GM23248 (cell line): ENCODE measurements at regions not wholly inside any gene's neighbourhood (a gene's known extent, or its start where the extent isn't known, plus 50 kb on each side); places are given as distances from the start of the nearest gene placed in this dataset.
"Not testable (repeated sequence)": the region's sequence is repeated elsewhere in the genome, so short reads cannot be mapped to it uniquely, and the experiment has no call there.

Source experiments
- DNase-seq: peaks from one replicate; pipeline ENCODE4 v3.0.0-alpha.2; 2015
- H2AFZ ChIP-seq: fragments of 200-600 bp; sonication (generic); 2 replicates; pipeline ENCODE4 v1.6.1; 2016; ENCODE audit warnings: antibody characterized with exemption
- H3F3A ChIP-seq: fragments of 200-600 bp; sonication (generic); 2 replicates; pipeline ENCODE4 v1.6.1; 2016; ENCODE audit warnings: mild to moderate bottlenecking, antibody characterized with exemption, mixed run types; ENCODE audit not compliant: insufficient read depth
- H3K27ac ChIP-seq: fragments of 200-600 bp; sonication (generic); 2 replicates; pipeline ENCODE4 v1.5.1; 2016; ENCODE audit warnings: mild to moderate bottlenecking
- H3K27me3 ChIP-seq: fragments of 200-600 bp; sonication (generic); replicated peaks from 2 replicates; pipeline ENCODE4 v1.6.1; 2016; ENCODE audit warnings: mild to moderate bottlenecking; ENCODE audit not compliant: insufficient read depth
- H3K36me3 ChIP-seq: fragments of 200-600 bp; sonication (generic); 2 replicates; pipeline ENCODE4 v1.6.1; 2016; ENCODE audit warnings: low read depth, mild to moderate bottlenecking
- H3K4me1 ChIP-seq: fragments of 200-600 bp; sonication (generic); 2 replicates; pipeline ENCODE4 v1.6.1; 2016; ENCODE audit warnings: mild to moderate bottlenecking; ENCODE audit not compliant: insufficient read depth
- H3K4me2 ChIP-seq: fragments of 200-600 bp; sonication (generic); one replicate; pipeline ENCODE4 v1.6.1; 2016; ENCODE audit warnings: mild to moderate bottlenecking; ENCODE audit not compliant: unreplicated experiment
- H3K4me3 ChIP-seq: fragments of 200-600 bp; sonication (generic); 2 replicates; pipeline ENCODE4 v1.5.1; 2016; ENCODE audit warnings: mild to moderate bottlenecking
- H3K79me2 ChIP-seq: fragments of 200-600 bp; sonication (generic); 2 replicates; pipeline ENCODE4 v1.6.1; 2016; ENCODE audit warnings: mild to moderate bottlenecking; ENCODE audit not compliant: insufficient read depth
- H3K9ac ChIP-seq: fragments of 200-600 bp; sonication (generic); 2 replicates; pipeline ENCODE4 v1.6.1; 2016; ENCODE audit warnings: mild to moderate bottlenecking
- H3K9me2 ChIP-seq: fragments of 200-600 bp; sonication (generic); 2 replicates; pipeline ENCODE4 v1.6.1; 2016; ENCODE audit warnings: mixed run types, mild to moderate bottlenecking, moderate library complexity; ENCODE audit not compliant: insufficient read depth
- H3K9me3 ChIP-seq: fragments of 200-600 bp; sonication (generic); one replicate; pipeline ENCODE4 v1.6.1; 2017; ENCODE audit warnings: low read depth
- H4K20me1 ChIP-seq: fragments of 200-600 bp; sonication (generic); 2 replicates; pipeline ENCODE4 v1.6.0; 2016; ENCODE audit not compliant: insufficient read depth
- EZH2 ChIP-seq: fragments of 200-600 bp; sonication (generic); IDR thresholded peaks from 2 replicates; pipeline ENCODE4 v1.6.1; 2018; ENCODE audit warnings: antibody characterized with exemption, mild to moderate bottlenecking; ENCODE audit not compliant: insufficient read depth, poor library complexity, severe bottlenecking
- EZH2phosphoT487 ChIP-seq: fragments of 200-600 bp; sonication (generic); IDR thresholded peaks from 2 replicates; pipeline ENCODE4 v1.6.1; 2018; ENCODE audit warnings: antibody characterized with exemption, moderate library complexity, mild to moderate bottlenecking, low read depth; ENCODE audit not compliant: insufficient read depth
- whole genome bisulfite sequencing, 2 experiments: methylation state at CpG; one replicate each; pipeline ENCODE4 v1.1.6; 2015 to 2017; ENCODE audit warnings: low lambda C conversion rate in 2 of 2, low coverage in 1 of 2; ENCODE audit errors: missing lambda C conversion rate in 2 of 2; 5-methylcytosine and 5-hydroxymethylcytosine counted together
- in situ Hi-C: fragments of 300-500 bp; cut with MboI; formaldehyde crosslinking; loops from 2 replicates; pipeline ENCODE4 v1.15.0; 2020

DNA sequence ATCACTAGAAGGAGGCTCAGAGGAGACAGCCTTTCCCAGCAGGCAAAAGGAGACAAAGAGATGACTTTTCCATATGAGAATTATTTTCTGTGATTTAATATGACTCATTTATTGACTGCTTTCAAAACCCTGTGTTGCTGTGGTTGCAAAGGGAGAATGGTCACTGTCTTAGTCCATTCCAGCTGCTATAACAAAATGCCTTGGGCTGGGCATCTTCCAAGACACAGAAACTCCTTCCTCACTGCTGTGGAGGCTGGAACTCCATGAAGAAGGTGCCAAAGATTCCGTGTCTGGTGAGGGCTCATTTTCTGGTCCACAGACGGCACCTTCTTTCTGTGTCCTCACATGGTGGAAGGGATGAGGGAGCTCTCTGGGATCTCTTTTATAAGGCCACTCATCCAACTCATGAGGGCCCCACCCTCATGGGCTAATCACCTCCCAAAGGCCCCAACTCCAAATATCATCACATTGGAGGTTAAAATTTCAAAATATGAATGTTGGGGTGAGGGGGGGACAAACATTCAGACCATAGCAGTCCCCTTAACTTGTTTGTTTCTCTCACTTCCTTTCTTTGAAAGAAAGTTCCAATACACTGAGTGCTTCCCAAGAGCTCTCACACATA is 252.1 kb upstream of the RAB4A start:
- Histone ChIP-seq H3K27me3 (peaks cover 20% of the 10 kb centered on the region; the same call in 1 of the 2 replicates), H3K4me2 (no peak overlapping the region), H3K4me1 (no peaks in the 10 kb centered on the region), H3K36me3 (no peaks in the 10 kb centered on the region), H3K4me3 (no peak overlapping the region), H4K20me1 (no peaks in the 10 kb centered on the region), H3F3A (no peaks in the 10 kb centered on the region), H2AFZ (no peak overlapping the region), H3K27ac (no peak overlapping the region), H3K9ac (no peak overlapping the region), H3K9me3 (no peaks in the 10 kb centered on the region), H3K9me2 (no peaks in the 10 kb centered on the region), H3K79me2 (no peaks in the 10 kb centered on the region)
- in situ Hi-C loops = no loop called here
- TF ChIP-seq EZH2phosphoT487 (no peak), EZH2 (no peak)
- no peak for DNase-seq
- WGBS, 2 experiments = 71 to 76% methylated on average over 2 of the region's 2 CpGs

DNA sequence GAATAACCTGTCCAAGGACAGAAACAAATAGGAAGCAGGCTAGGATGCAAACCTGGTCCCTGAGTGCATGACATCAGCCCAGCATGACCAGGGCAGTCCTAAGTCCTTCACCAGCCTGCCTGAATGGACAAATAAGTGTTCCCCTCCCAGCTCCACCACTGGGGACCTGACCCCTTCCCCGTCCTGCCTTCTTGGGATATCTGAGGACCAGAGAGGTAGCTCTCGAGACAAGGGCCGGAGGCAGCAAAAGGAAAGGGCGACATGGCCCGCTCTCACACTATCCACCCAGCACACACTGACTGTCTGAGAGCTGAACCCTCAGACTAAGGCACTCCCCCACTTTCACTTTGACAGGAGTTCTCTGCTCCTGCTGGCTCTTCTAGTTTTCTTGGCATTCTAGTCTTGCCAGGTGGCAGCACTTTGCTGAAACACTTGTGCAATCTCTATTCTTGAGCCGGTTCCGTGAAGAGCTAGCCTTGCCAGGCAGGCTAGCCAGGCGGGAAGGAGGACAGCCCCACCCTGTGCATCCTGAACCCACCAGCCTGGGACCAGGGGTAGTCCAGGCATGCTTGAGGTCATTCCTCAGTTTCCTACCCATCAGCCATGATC is 251.1 kb upstream of the RAB4A start:
- in situ Hi-C loops = no loop called here
- peaks cover 20% of the 10 kb centered on the region; the same call in 1 of the 2 replicates for H3K27me3 ChIP-seq
- H3K4me3 ChIP-seq = no peak overlapping the region
- H3K4me2 ChIP-seq = no peak overlapping the region
- TF ChIP-seq EZH2 (no peak), EZH2phosphoT487 (no peak)
- no peak for DNase-seq
- H3K36me3 ChIP-seq = no peaks in the 10 kb centered on the region
- H3K4me1 ChIP-seq = peaks cover 1% of the 10 kb centered on the region
- no peak overlapping the region for H3K9ac ChIP-seq
- H4K20me1 ChIP-seq = no peaks in the 10 kb centered on the region
- 36 to 39% methylated on average over 8 of the region's 8 CpGs for WGBS, 2 experiments
- no peaks in the 10 kb centered on the region for H3K9me3 ChIP-seq
- H3K79me2 ChIP-seq = no peaks in the 10 kb centered on the region
- no peak overlapping the region for H2AFZ ChIP-seq
- no peaks in the 10 kb centered on the region for H3K9me2 ChIP-seq
- no peak overlapping the region for H3K27ac ChIP-seq
- H3F3A ChIP-seq = no peaks in the 10 kb centered on the region

DNA sequence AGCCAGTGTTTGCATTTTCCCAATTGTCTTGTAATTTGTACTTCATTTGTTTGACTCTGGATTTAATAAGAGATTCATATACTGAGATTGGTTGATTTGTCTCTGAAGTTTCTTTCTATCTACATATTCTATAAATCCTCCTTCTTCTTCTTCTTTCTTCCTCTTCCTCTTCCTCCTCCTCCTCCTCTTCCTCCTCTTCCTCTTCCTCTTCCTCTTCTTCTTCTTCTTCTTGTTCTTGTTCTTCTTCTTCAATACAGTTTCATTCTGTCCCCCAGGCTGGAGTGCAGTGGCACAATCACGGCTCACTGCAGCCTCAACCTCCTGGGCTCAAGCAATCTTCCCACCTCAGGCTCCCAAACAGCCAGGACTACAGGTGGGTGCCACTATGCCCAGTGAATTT is 249.9 kb upstream of the RAB4A start:
- H3K4me3 ChIP-seq, H3K4me2 ChIP-seq, H3K79me2 ChIP-seq, H4K20me1 ChIP-seq, H3K9me3 ChIP-seq, DNase-seq, H3K36me3 ChIP-seq, H3K4me1 ChIP-seq, H2AFZ ChIP-seq, H3K27ac ChIP-seq, H3F3A ChIP-seq, H3K9me2 ChIP-seq, H3K9ac ChIP-seq, in situ Hi-C loops: not testable (repeated sequence)
- WGBS, 2 experiments = 80 to 96% methylated on average over 1 of the region's 1 CpG
- peaks cover 20% of the 10 kb centered on the region; the same call in 1 of the 2 replicates for H3K27me3 ChIP-seq

DNA sequence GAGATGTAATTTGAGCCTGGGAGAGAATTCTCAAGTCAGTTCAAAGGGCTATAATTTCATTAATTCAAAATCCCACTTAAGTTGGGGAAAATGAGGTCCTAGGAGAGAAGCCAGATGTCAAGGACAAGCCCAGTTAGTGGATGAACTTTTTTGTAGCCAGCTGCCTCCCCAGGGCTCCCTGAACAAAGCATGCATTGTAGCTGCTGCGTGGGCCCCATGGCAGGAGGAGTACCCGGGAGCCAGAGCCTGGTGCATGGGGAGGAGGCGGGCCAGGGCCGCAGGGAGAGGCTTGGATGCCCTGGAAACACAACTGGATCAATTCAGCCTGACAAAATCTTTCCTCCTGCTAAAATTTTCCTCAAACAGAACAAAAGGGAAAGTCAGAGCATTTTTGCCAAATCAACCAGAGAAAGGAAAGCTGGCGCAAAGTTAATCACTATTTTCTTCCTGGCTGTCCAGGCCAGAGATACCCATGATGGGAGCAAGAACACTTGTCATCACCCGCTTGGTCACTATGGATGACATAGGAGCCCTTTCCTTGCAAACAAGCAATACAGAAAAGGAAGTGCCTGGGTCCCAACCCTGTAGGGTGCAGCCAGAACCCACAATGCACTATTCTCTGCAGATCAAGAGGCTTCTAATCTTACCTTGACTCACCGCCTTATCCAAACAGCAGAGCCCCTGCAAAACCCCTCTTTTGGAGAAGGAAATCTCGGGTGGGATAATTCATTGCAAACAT is 248.1 kb upstream of the RAB4A start:
- H3K9me2 ChIP-seq = no peaks in the 10 kb centered on the region
- no peak overlapping the region for H3K27ac ChIP-seq
- H3K4me2 ChIP-seq = no peak overlapping the region
- TF ChIP-seq EZH2 (no peak), EZH2phosphoT487 (no peak)
- no peaks in the 10 kb centered on the region for H3F3A ChIP-seq
- no peak overlapping the region for H3K9ac ChIP-seq
- H3K79me2 ChIP-seq = no peaks in the 10 kb centered on the region
- peaks cover 4% of the 10 kb centered on the region for H3K4me1 ChIP-seq
- no peaks in the 10 kb centered on the region for H4K20me1 ChIP-seq
- no peaks in the 10 kb centered on the region for H3K36me3 ChIP-seq
- H3K4me3 ChIP-seq = no peak overlapping the region
- peaks cover 20% of the 10 kb centered on the region; the same call in 1 of the 2 replicates for H3K27me3 ChIP-seq
- no peak for DNase-seq
- in situ Hi-C loops = no loop called here
- H3K9me3 ChIP-seq = no peaks in the 10 kb centered on the region
- H2AFZ ChIP-seq = no peak overlapping the region
- 63 to 64% methylated on average over 8 of the region's 8 CpGs for WGBS, 2 experiments
